GM12873 (cell line): ENCODE measurements at regions not wholly inside any gene's neighbourhood (a gene's known extent, or its start where the extent isn't known, plus 50 kb on each side); places are given as distances from the start of the nearest gene placed in this dataset.

Source experiments
- TF ChIP-seq, protein P1 (sequence below): IDR thresholded peaks from 2 replicates; pipeline ENCODE4 v1.5.1; 2012; ENCODE audit warnings: low read depth, mild to moderate bottlenecking, moderate library complexity, low read length, control low read depth; ENCODE audit not compliant: insufficient read depth; ENCODE audit errors: missing control alignments

- TF ChIP-seq, protein P1, sequence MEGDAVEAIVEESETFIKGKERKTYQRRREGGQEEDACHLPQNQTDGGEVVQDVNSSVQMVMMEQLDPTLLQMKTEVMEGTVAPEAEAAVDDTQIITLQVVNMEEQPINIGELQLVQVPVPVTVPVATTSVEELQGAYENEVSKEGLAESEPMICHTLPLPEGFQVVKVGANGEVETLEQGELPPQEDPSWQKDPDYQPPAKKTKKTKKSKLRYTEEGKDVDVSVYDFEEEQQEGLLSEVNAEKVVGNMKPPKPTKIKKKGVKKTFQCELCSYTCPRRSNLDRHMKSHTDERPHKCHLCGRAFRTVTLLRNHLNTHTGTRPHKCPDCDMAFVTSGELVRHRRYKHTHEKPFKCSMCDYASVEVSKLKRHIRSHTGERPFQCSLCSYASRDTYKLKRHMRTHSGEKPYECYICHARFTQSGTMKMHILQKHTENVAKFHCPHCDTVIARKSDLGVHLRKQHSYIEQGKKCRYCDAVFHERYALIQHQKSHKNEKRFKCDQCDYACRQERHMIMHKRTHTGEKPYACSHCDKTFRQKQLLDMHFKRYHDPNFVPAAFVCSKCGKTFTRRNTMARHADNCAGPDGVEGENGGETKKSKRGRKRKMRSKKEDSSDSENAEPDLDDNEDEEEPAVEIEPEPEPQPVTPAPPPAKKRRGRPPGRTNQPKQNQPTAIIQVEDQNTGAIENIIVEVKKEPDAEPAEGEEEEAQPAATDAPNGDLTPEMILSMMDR: no peak
These were observed 367.6 kb upstream of the JAG1 start for GRCh38 chr20:11041396-11041795.

DNA sequence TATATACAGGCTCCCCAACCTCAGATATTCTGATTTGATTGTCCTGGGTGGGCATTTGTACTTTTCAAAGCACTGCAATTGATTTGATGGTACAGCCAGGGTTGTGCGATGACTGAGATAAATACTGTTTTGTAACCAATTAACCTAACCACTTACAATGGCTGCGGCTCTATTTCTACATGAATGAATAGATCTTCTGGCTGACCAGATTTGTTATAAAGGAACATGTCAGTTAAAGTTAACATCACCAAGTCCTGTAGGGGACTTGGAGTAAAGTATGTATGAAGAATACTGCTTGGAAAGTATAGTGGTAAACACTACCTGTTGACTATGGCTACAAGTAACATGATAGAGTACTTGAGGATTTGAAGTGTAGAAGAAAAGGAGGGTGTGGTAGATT lies 369.2 kb upstream of the JAG1 start:
- TF ChIP-seq, protein P1: no peak

GRCh38 chr20:11044561-11044960 lies 370.8 kb upstream of the JAG1 start:
- TF ChIP-seq, protein P1: no peak

DNA sequence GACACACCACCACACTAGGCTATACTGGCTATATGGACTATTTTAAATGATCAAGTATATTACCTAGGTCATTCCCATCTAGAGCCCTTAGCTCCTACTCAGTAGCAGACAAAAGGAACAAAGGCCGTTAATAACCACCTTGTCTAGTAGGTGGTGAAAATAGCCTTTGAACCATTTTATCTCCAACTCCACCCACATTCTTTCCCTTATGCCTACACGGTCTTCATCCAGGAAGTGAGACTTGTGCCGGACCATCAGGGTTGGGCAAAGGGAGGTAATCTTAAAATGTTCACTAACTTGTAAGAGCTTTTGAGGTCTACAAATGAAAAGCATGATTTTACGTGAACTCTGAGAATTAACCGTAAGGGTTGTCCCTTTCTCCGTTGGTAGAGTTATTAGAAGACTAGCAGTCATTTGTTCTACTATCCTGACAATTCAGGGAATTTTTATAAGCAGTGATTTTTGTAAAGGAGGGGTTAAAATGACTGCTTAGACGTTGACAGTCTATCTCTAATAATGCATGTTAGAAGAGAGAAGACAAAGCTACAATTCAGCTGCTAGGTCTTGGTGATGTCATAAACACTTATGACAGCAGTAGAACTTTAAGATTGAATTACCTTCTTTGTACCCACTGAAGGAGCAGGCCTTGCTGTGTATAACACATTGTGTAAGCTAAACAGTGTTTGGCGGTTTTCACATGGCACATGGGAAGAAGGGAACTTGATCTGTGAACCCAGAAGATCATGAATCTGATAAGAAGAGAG lies 371.8 kb upstream of the JAG1 start:
- TF ChIP-seq, protein P1: no peak

GRCh38 chr20:11047559-11047958 lies 373.8 kb upstream of the JAG1 start:
- TF ChIP-seq, protein P1: no peak

- TF ChIP-seq, protein P1: no peak
These were observed 374.9 kb upstream of the JAG1 start for GRCh38 chr20:11048739-11049138.

- TF ChIP-seq, protein P1: no peak
These were observed 376.6 kb upstream of the JAG1 start for GRCh38 chr20:11050350-11050749.
